ENCODE measurements at regions not wholly inside any gene's neighbourhood (a gene's known extent, or its start where the extent isn't known, plus 50 kb on each side); places are given as distances from the start of the nearest gene placed in this dataset.

- TF ChIP-seq, protein P1, sequence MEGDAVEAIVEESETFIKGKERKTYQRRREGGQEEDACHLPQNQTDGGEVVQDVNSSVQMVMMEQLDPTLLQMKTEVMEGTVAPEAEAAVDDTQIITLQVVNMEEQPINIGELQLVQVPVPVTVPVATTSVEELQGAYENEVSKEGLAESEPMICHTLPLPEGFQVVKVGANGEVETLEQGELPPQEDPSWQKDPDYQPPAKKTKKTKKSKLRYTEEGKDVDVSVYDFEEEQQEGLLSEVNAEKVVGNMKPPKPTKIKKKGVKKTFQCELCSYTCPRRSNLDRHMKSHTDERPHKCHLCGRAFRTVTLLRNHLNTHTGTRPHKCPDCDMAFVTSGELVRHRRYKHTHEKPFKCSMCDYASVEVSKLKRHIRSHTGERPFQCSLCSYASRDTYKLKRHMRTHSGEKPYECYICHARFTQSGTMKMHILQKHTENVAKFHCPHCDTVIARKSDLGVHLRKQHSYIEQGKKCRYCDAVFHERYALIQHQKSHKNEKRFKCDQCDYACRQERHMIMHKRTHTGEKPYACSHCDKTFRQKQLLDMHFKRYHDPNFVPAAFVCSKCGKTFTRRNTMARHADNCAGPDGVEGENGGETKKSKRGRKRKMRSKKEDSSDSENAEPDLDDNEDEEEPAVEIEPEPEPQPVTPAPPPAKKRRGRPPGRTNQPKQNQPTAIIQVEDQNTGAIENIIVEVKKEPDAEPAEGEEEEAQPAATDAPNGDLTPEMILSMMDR (IDR thresholded peaks at IDR 0.05): no peak
- TF ChIP-seq POLR2A (IDR thresholded peaks at IDR 0.05): no peak
These were observed 375.9 kb upstream of the SOX5 start for GRCh38 chr12:24325331-24325730.
